ENCODE measurements at regions not wholly inside any gene's neighbourhood (a gene's known extent, or its start where the extent isn't known, plus 50 kb on each side); places are given as distances from the start of the nearest gene placed in this dataset.
"Not testable (repeated sequence)": the region's sequence is repeated elsewhere in the genome, so short reads cannot be mapped to it uniquely, and the experiment has no call there.

GRCh38 chr9:66069025-66069424 lies 332.1 kb downstream of the FOXD4L4 start:
- not testable (repeated sequence) for H3K18ac ChIP-seq (ENCODE audit: low read length); DNase-seq; H3K4me2 ChIP-seq (ENCODE audit: low read length); H3K79me2 ChIP-seq (ENCODE audit: control insufficient read depth, insufficient read depth, low read length, poor library complexity); H3K4me1 ChIP-seq (ENCODE audit: control insufficient read depth in 1 of 2, insufficient read depth in 2 of 2, low read length in 2 of 2); H3K4me3 ChIP-seq (ENCODE audit: low read depth, low read length); H3K27me3 ChIP-seq (ENCODE audit: insufficient read depth, low read length); H3K9me3 ChIP-seq (ENCODE audit: insufficient read depth, low read depth, low read length); H2AK5ac ChIP-seq (ENCODE audit: low read length); H3K14ac ChIP-seq (ENCODE audit: low read length); H3K23ac ChIP-seq (ENCODE audit: low read length); H2AFZ ChIP-seq (ENCODE audit: insufficient read depth, low read length, poor library complexity); H4K8ac ChIP-seq (ENCODE audit: low read depth, low read length); H2BK120ac ChIP-seq (ENCODE audit: insufficient read depth, low read length, poor library complexity); H3K4ac ChIP-seq (ENCODE audit: low read depth, low read length); H4K12ac ChIP-seq (ENCODE audit: low read depth, low read length); H3K27ac ChIP-seq (ENCODE audit: low read depth, low read length); H3K36me3 ChIP-seq (ENCODE audit: control insufficient read depth in 1 of 2, insufficient read depth in 2 of 2, low read length in 2 of 2); H2BK5ac ChIP-seq (ENCODE audit: low read depth, low read length, poor library complexity); H3K79me1 ChIP-seq (ENCODE audit: low read length); H2BK12ac ChIP-seq (ENCODE audit: low read length); H4K91ac ChIP-seq (ENCODE audit: low read depth, low read length); H3K9ac ChIP-seq (ENCODE audit: low read length)
- WGBS (ENCODE audit: extremely low coverage, insufficient coverage, insufficient read length) = no CpG with 5 or more reads among the region's 2 CpGs

- H3K9me3 ChIP-seq (ENCODE audit: insufficient read depth, low read depth, low read length); H3K23ac ChIP-seq (ENCODE audit: low read length); H2BK120ac ChIP-seq (ENCODE audit: insufficient read depth, low read length, poor library complexity); H3K4ac ChIP-seq (ENCODE audit: low read depth, low read length); DNase-seq; H2BK5ac ChIP-seq (ENCODE audit: low read depth, low read length, poor library complexity); H3K18ac ChIP-seq (ENCODE audit: low read length); H3K14ac ChIP-seq (ENCODE audit: low read length); H4K12ac ChIP-seq (ENCODE audit: low read depth, low read length); H3K4me2 ChIP-seq (ENCODE audit: low read length); H4K8ac ChIP-seq (ENCODE audit: low read depth, low read length); H2AK5ac ChIP-seq (ENCODE audit: low read length); H3K79me2 ChIP-seq (ENCODE audit: control insufficient read depth, insufficient read depth, low read length, poor library complexity); H3K79me1 ChIP-seq (ENCODE audit: low read length); H3K4me1 ChIP-seq (ENCODE audit: control insufficient read depth in 1 of 2, insufficient read depth in 2 of 2, low read length in 2 of 2); H2BK12ac ChIP-seq (ENCODE audit: low read length); H4K91ac ChIP-seq (ENCODE audit: low read depth, low read length); H3K9ac ChIP-seq (ENCODE audit: low read length); H3K27ac ChIP-seq (ENCODE audit: low read depth, low read length); H3K27me3 ChIP-seq (ENCODE audit: insufficient read depth, low read length); H2AFZ ChIP-seq (ENCODE audit: insufficient read depth, low read length, poor library complexity); H3K4me3 ChIP-seq (ENCODE audit: low read depth, low read length); H3K36me3 ChIP-seq (ENCODE audit: control insufficient read depth in 1 of 2, insufficient read depth in 2 of 2, low read length in 2 of 2): not testable (repeated sequence)
Observed at GRCh38 chr9:66073111-66073510, 336.2 kb downstream of the FOXD4L4 start.

- H2BK5ac ChIP-seq (ENCODE audit: low read depth, low read length, poor library complexity); H2AFZ ChIP-seq (ENCODE audit: insufficient read depth, low read length, poor library complexity); H3K4me2 ChIP-seq (ENCODE audit: low read length); H2AK5ac ChIP-seq (ENCODE audit: low read length); H3K79me2 ChIP-seq (ENCODE audit: control insufficient read depth, insufficient read depth, low read length, poor library complexity); H3K23ac ChIP-seq (ENCODE audit: low read length); H3K36me3 ChIP-seq (ENCODE audit: control insufficient read depth in 1 of 2, insufficient read depth in 2 of 2, low read length in 2 of 2); H2BK120ac ChIP-seq (ENCODE audit: insufficient read depth, low read length, poor library complexity); H3K79me1 ChIP-seq (ENCODE audit: low read length); H4K8ac ChIP-seq (ENCODE audit: low read depth, low read length); H3K14ac ChIP-seq (ENCODE audit: low read length); DNase-seq; H4K91ac ChIP-seq (ENCODE audit: low read depth, low read length); H3K18ac ChIP-seq (ENCODE audit: low read length); H3K27ac ChIP-seq (ENCODE audit: low read depth, low read length); H4K12ac ChIP-seq (ENCODE audit: low read depth, low read length); H3K4ac ChIP-seq (ENCODE audit: low read depth, low read length); H3K9me3 ChIP-seq (ENCODE audit: insufficient read depth, low read depth, low read length); H3K9ac ChIP-seq (ENCODE audit: low read length); H3K4me3 ChIP-seq (ENCODE audit: low read depth, low read length); H3K4me1 ChIP-seq (ENCODE audit: control insufficient read depth in 1 of 2, insufficient read depth in 2 of 2, low read length in 2 of 2); H2BK12ac ChIP-seq (ENCODE audit: low read length); H3K27me3 ChIP-seq (ENCODE audit: insufficient read depth, low read length): not testable (repeated sequence)
- WGBS (ENCODE audit: extremely low coverage, insufficient coverage, insufficient read length) = no CpG with 5 or more reads among the region's 1 CpG
Observed at GRCh38 chr9:66082811-66083210, 345.9 kb downstream of the FOXD4L4 start.
